ENCODE measurements at regions not wholly inside any gene's neighbourhood (a gene's known extent, or its start where the extent isn't known, plus 50 kb on each side); places are given as distances from the start of the nearest gene placed in this dataset.

GRCh38 chr21:36628106-36628505, 70.8 kb upstream of the SIM2 start:
- TF ChIP-seq CTCF (IDR thresholded peaks at IDR 0.05) (no peak), POLR2A (IDR thresholded peaks at IDR 0.05) (no peak)

Data from thyroid gland (tissue), 4 donors.